H1 (cell line): ENCODE measurements at regions not wholly inside any gene's neighbourhood (a gene's known extent, or its start where the extent isn't known, plus 50 kb on each side); places are given as distances from the start of the nearest gene placed in this dataset.

Experiments
- CTCF ChIA-PET: fragments of 300-600 bp; sonication (Branson Sonifier 250); formaldehyde crosslinking; loops from one replicate; lab custom pipeline; 2021; ENCODE audit not compliant: partially characterized antibody; lab: Charles Lee
- POLR2A ChIA-PET: fragments of 300-600 bp; sonication (Branson Sonifier 250); formaldehyde crosslinking; loops from one replicate; lab custom pipeline; 2021; ENCODE audit warnings: inconsistent platforms; ENCODE audit not compliant: partially characterized antibody; lab: Charles Lee
- DNase-seq, 2 experiments: peaks; one replicate each; pipeline versions ENCODE4 v3.0.0 to v3.0.0-alpha.2; 2010 to 2022; ENCODE audit warnings: low spot score in 2 of 2, low read depth in 1 of 2, mixed read lengths in 1 of 2
- FAIRE-seq: peaks from 2 replicates; lab custom pipeline; 2011; peaks lifted over from hg19 to GRCh38; lab: Jason Lieb, UNC
- H2AFZ ChIP-seq: 2 replicates; pipeline ENCODE4 v1.8.1; 2012; ENCODE audit warnings: low read length, inconsistent platforms
- H2AK5ac ChIP-seq: 2 replicates; pipeline ENCODE4 v1.6.1; 2013; ENCODE audit warnings: low read depth, low read length
- H2BK120ac ChIP-seq: replicated peaks from 2 replicates; pipeline ENCODE3; 2013; ENCODE audit warnings: low read depth, low read length, inconsistent platforms
- H2BK12ac ChIP-seq: 2 replicates; pipeline ENCODE4 v1.6.1; 2013; ENCODE audit warnings: low read depth, low read length
- H2BK15ac ChIP-seq: 2 replicates; pipeline ENCODE4 v1.6.1; 2013; ENCODE audit warnings: low read length
- H2BK20ac ChIP-seq: 2 replicates; pipeline ENCODE4 v1.6.1; 2013; ENCODE audit warnings: low read length
- H2BK5ac ChIP-seq: 2 replicates; pipeline ENCODE4 v1.6.1; 2013; ENCODE audit warnings: low read depth, low read length
- H3K14ac ChIP-seq: 2 replicates; pipeline ENCODE4 v1.6.1; 2013; ENCODE audit warnings: inconsistent platforms; ENCODE audit not compliant: insufficient read length
- H3K18ac ChIP-seq: 2 replicates; pipeline ENCODE4 v1.6.1; 2013; ENCODE audit warnings: low read length; ENCODE audit errors: extremely low read depth
- H3K23ac ChIP-seq: 2 replicates; pipeline ENCODE4 v1.6.1; 2013; ENCODE audit warnings: inconsistent platforms; ENCODE audit not compliant: insufficient read length
- H3K23me2 ChIP-seq: 2 replicates; pipeline ENCODE4 v1.6.1; 2013; ENCODE audit warnings: low read depth, low read length
- H3K27ac ChIP-seq: 2 replicates; pipeline ENCODE4 v1.6.1; 2011; ENCODE audit warnings: low read depth, low read length, inconsistent platforms
- H3K27me3 ChIP-seq, 4 experiments: replicated peaks in 1 of 4; 1 replicate in 1 of 4; 2 replicates in 3 of 4; pipeline versions ENCODE4 v1.6.1 to v1.8.1; 2011 to 2013; ENCODE audit warnings: low read length in 3 of 4, mild to moderate bottlenecking in 3 of 4, inconsistent platforms in 2 of 4, mixed read lengths in 2 of 4, moderate library complexity in 1 of 4; ENCODE audit not compliant: control insufficient read depth in 3 of 4, insufficient read depth in 3 of 4; ENCODE audit errors: extremely low read depth in 1 of 4
- H3K36me3 ChIP-seq, 4 experiments: 2 replicates each; pipeline versions ENCODE4 v1.6.1 to v1.8.1; 2011 to 2013; ENCODE audit warnings: mild to moderate bottlenecking in 4 of 4, low read length in 3 of 4, moderate library complexity in 2 of 4, control low read depth in 1 of 4, inconsistent platforms in 1 of 4; ENCODE audit not compliant: insufficient read depth in 4 of 4, control insufficient read depth in 2 of 4
- H3K4ac ChIP-seq: replicated peaks from 2 replicates; pipeline ENCODE3; 2013; ENCODE audit warnings: low read length, low read depth, mixed read lengths, inconsistent platforms; ENCODE audit not compliant: insufficient read length
- H3K4me1 ChIP-seq, 4 experiments: replicated peaks in 1 of 4; 1 replicate in 1 of 4; 2 replicates in 3 of 4; pipeline versions ENCODE4 v1.6.1 to v1.8.1; 2011 to 2013; ENCODE audit warnings: low read length in 3 of 4, inconsistent platforms in 2 of 4, mixed read lengths in 1 of 4; ENCODE audit not compliant: insufficient read depth in 4 of 4, control insufficient read depth in 3 of 4
- H3K4me2 ChIP-seq, 2 experiments: 2 replicates each; pipeline versions ENCODE4 v1.6.1 to v1.8.1; 2011 to 2013; ENCODE audit warnings: low read depth in 2 of 2, low read length in 2 of 2, control low read depth in 1 of 2, inconsistent platforms in 1 of 2, mild to moderate bottlenecking in 1 of 2; ENCODE audit not compliant: insufficient read depth in 1 of 2
- H3K4me3 ChIP-seq, 4 experiments: fragments of 200-600, 300-600 bp in 1 of 4; sonication (generic), shearing (Covaris generic), sonication (Bioruptor Twin) in 1 of 4; 2 replicates each; pipeline versions ENCODE4 v1.5.1 to v1.8.1; 2011 to 2016; ENCODE audit warnings: low read length in 4 of 4, low read depth in 3 of 4, control low read depth in 2 of 4, inconsistent platforms in 2 of 4, mild to moderate bottlenecking in 2 of 4, mixed read lengths in 1 of 4, moderate library complexity in 1 of 4; ENCODE audit not compliant: insufficient read depth in 2 of 4; ENCODE audit errors: extremely low read depth in 1 of 4
- H3K56ac ChIP-seq: replicated peaks from 2 replicates; pipeline ENCODE3; 2013; ENCODE audit warnings: low read depth, mild to moderate bottlenecking, mixed read lengths, low read length, inconsistent platforms; ENCODE audit not compliant: insufficient read length
- H3K79me1 ChIP-seq: 2 replicates; pipeline ENCODE4 v1.6.1; 2013; ENCODE audit warnings: low read depth, low read length, control low read depth
- H3K79me2 ChIP-seq, 2 experiments: 2 replicates each; pipeline versions ENCODE4 v1.6.1 to v1.8.1; 2012 to 2013; ENCODE audit warnings: low read length in 2 of 2, mild to moderate bottlenecking in 2 of 2, inconsistent platforms in 1 of 2; ENCODE audit not compliant: insufficient read depth in 2 of 2, control insufficient read depth in 1 of 2
- H3K9ac ChIP-seq, 4 experiments: replicated peaks in 1 of 4; 1 replicate in 1 of 4; 2 replicates in 3 of 4; pipeline versions ENCODE4 v1.6.1 to v1.8.1; 2011 to 2013; ENCODE audit warnings: low read depth in 3 of 4, low read length in 3 of 4, control low read depth in 2 of 4, mild to moderate bottlenecking in 2 of 4, moderate library complexity in 2 of 4, inconsistent platforms in 1 of 4; ENCODE audit errors: extremely low read depth in 1 of 4
- H3K9me3 ChIP-seq, 2 experiments: 2 replicates each; pipeline versions ENCODE4 v1.6.1 to v1.8.1; 2012 to 2013; ENCODE audit warnings: mild to moderate bottlenecking in 2 of 2, moderate library complexity in 2 of 2, control low read depth in 1 of 2, inconsistent platforms in 1 of 2, low read depth in 1 of 2, low read length in 1 of 2, mixed read lengths in 1 of 2; ENCODE audit not compliant: insufficient read depth in 2 of 2
- H4K20me1 ChIP-seq, 2 experiments: replicated peaks in 1 of 2; 2 replicates each; pipeline versions ENCODE3 to v1.8.1; 2011 to 2013; ENCODE audit warnings: inconsistent platforms in 2 of 2, low read length in 2 of 2, mild to moderate bottlenecking in 1 of 2; ENCODE audit not compliant: insufficient read depth in 2 of 2, control insufficient read depth in 1 of 2
- H4K5ac ChIP-seq: 2 replicates; pipeline ENCODE4 v1.6.1; 2013; ENCODE audit warnings: low read length, low read depth, mixed read lengths, inconsistent platforms; ENCODE audit not compliant: insufficient read length
- H4K8ac ChIP-seq: 2 replicates; pipeline ENCODE4 v1.8.0; 2013; ENCODE audit warnings: mild to moderate bottlenecking, moderate library complexity, low read length, inconsistent platforms; ENCODE audit not compliant: insufficient read depth; ENCODE audit errors: extremely low read depth
- H4K91ac ChIP-seq: replicated peaks from 2 replicates; pipeline ENCODE3; 2013; ENCODE audit warnings: low read length, mixed read lengths, inconsistent platforms; ENCODE audit not compliant: insufficient read length
- EP300 ChIP-seq, 2 experiments: IDR thresholded peaks; 1 replicate in 1 of 2; 2 replicates in 1 of 2; pipeline ENCODE4 v1.6.1; 2011 to 2012; ENCODE audit warnings: low read depth in 2 of 2, low read length in 2 of 2, mild to moderate bottlenecking in 2 of 2, borderline replicate concordance in 1 of 2, inconsistent platforms in 1 of 2, moderate library complexity in 1 of 2
- FOSL1 ChIP-seq: IDR thresholded peaks from 2 replicates; pipeline ENCODE4 v1.6.1; 2011; ENCODE audit warnings: mild to moderate bottlenecking, low read depth, low read length, moderate library complexity; ENCODE audit not compliant: insufficient read depth
- GTF2F1 ChIP-seq: IDR thresholded peaks from 2 replicates; pipeline ENCODE4 v1.6.1; 2012; ENCODE audit warnings: low read depth, low read length, improper control_type of control experiment, borderline replicate concordance
- MAX ChIP-seq: IDR thresholded peaks from 2 replicates; pipeline ENCODE4 v1.6.1; 2012; ENCODE audit warnings: inconsistent platforms
- NANOG ChIP-seq: IDR thresholded peaks from 2 replicates; pipeline ENCODE4 v1.6.1; 2011; ENCODE audit warnings: low read length, low read depth, mild to moderate bottlenecking, inconsistent platforms; ENCODE audit not compliant: insufficient read depth, poor library complexity, severe bottlenecking
- RFX5 ChIP-seq: IDR thresholded peaks from 2 replicates; pipeline ENCODE4 v1.6.1; 2011; ENCODE audit warnings: low read depth, low read length, improper control_type of control experiment, borderline replicate concordance
- USF2 ChIP-seq: IDR thresholded peaks from 2 replicates; pipeline ENCODE4 v1.6.1; 2011; ENCODE audit warnings: low read length, improper control_type of control experiment
- ZNF274 ChIP-seq: IDR thresholded peaks from 2 replicates; pipeline ENCODE4 v1.7.0; 2012; ENCODE audit warnings: low read length, borderline replicate concordance; ENCODE audit errors: extremely low read depth
- WGBS, 2 experiments: shearing (Covaris generic) in 1 of 2; methylation state at CpG; one replicate each; pipeline versions ENCODE4 v1.1.6 to v1.1.7; 2013 to 2015; ENCODE audit warnings: low lambda C conversion rate in 2 of 2, mixed read lengths in 2 of 2, inconsistent platforms in 1 of 2, low coverage in 1 of 2, missing lambda C conversion rate in 1 of 2; ENCODE audit not compliant: insufficient replicate concordance in 2 of 2, insufficient coverage in 1 of 2, insufficient read length in 1 of 2; ENCODE audit errors: extremely low coverage in 1 of 2, missing lambda C conversion rate in 1 of 2; 5-methylcytosine and 5-hydroxymethylcytosine counted together

GRCh38 chr13:81714513-81714912 is 1373.6 kb upstream of the SPRY2 start:
- DNase-seq = no peak
- no peak overlapping the region for H3K9ac ChIP-seq
- no peaks in the 10 kb centered on the region for H3K79me1 ChIP-seq
- H4K8ac ChIP-seq = no peak overlapping the region
- H3K27ac ChIP-seq = no peak overlapping the region
- H3K27me3 ChIP-seq = peaks cover 0 to 1% (median 0%) of the 10 kb centered on the region in 4 experiments; a peak in 1 of 7 replicates
- ChIA-PET CTCF (interaction anchor here (0.6 kb wide), 1 partner anchor 271 kb away, joined by 3 read pairs; no protein-coding TSS in a partner anchor), POLR2A (no interaction called here)
- no peak overlapping the region for H4K5ac ChIP-seq
- H2AFZ ChIP-seq = no peak overlapping the region
- no peaks in the 10 kb centered on the region for H3K4me1 ChIP-seq
- H2BK5ac ChIP-seq = no peak overlapping the region
- WGBS, 2 experiments = 64% methylated on average over 3 of the region's 3 CpGs; no CpG with 5 or more reads in 1 of the 2 experiments
- H3K79me2 ChIP-seq = no peaks in the 10 kb centered on the region
- no peak overlapping the region for H3K18ac ChIP-seq
- no peaks in the 10 kb centered on the region for H4K20me1 ChIP-seq
- no peak overlapping the region for H3K56ac ChIP-seq
- H3K23ac ChIP-seq = no peak overlapping the region
- H2BK20ac ChIP-seq = no peak overlapping the region
- H3K4ac ChIP-seq = no peak overlapping the region
- no peak overlapping the region for H2BK12ac ChIP-seq
- FAIRE-seq = no peak
- no peak overlapping the region for H2BK120ac ChIP-seq
- no peak overlapping the region for H3K14ac ChIP-seq
- no peak for TF ChIP-seq FOSL1
- no peak for TF ChIP-seq MAX
- TF ChIP-seq EP300 (IDR thresholded peaks at IDR 0.05; ENCODE audit: borderline replicate concordance in 1 of 2, low read depth in 2 of 2, low read length in 2 of 2) = no peak
- no peak for TF ChIP-seq RFX5
- TF ChIP-seq ZNF274 = no peak
- no peak for TF ChIP-seq GTF2F1
- no peak for TF ChIP-seq USF2
- no peak for TF ChIP-seq NANOG
- no peak overlapping the region for H4K91ac ChIP-seq
- H3K4me2 ChIP-seq = no peak overlapping the region
- no peak overlapping the region for H2AK5ac ChIP-seq
- no peaks in the 10 kb centered on the region for H3K23me2 ChIP-seq
- no peaks in the 10 kb centered on the region for H3K9me3 ChIP-seq
- H3K4me3 ChIP-seq = no peak overlapping the region
- H3K36me3 ChIP-seq = no peaks in the 10 kb centered on the region
- H2BK15ac ChIP-seq = no peak overlapping the region
